ENCODE measurements at regions not wholly inside any gene's neighbourhood (a gene's known extent, or its start where the extent isn't known, plus 50 kb on each side); places are given as distances from the start of the nearest gene placed in this dataset.

DNA sequence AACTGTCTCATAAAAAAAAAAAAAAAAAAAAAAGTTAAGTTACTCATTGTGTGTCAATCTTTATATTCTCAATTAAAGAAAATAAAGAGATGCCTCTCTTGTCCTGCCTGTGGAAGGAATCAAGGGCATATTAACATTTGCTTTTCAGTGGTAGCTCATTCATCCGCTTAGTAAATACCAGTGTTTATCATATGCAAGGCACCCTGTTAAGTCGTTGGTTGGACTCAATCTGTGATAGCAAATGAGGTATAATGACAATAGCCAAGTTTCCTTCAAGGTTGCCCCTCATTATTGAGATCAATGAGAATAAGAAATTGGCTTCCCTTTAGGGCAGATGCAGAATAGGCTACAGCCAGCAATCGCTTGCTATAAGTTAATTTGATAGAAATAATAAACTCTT is 812.7 kb upstream of the COBL start:
- TF ChIP-seq CTCF (IDR thresholded peaks at IDR 0.05), result no peak
- no peak for TF ChIP-seq ZFX (IDR thresholded peaks at IDR 0.05; ENCODE audit: borderline replicate concordance)
- no peak overlapping the region for H3K27ac ChIP-seq

- no peak overlapping the region for H3K27ac ChIP-seq
- TF ChIP-seq ZFX (IDR thresholded peaks at IDR 0.05; ENCODE audit: borderline replicate concordance) (no peak), CTCF (IDR thresholded peaks at IDR 0.05) (no peak)
Measured at GRCh38 chr7:52120912-52121311, 804.3 kb upstream of the COBL start.

- no peak overlapping the region for H3K27ac ChIP-seq
- TF ChIP-seq CTCF (IDR thresholded peaks at IDR 0.05), result no peak
Measured at GRCh38 chr7:52119537-52119936, 802.9 kb upstream of the COBL start.

GRCh38 chr7:52114509-52114908 is 797.9 kb upstream of the COBL start:
- no peak overlapping the region for H3K27ac ChIP-seq
- TF ChIP-seq ZFX (IDR thresholded peaks at IDR 0.05; ENCODE audit: borderline replicate concordance) (no peak), CTCF (IDR thresholded peaks at IDR 0.05) (no peak)

- TF ChIP-seq ZFX (IDR thresholded peaks at IDR 0.05; ENCODE audit: borderline replicate concordance) (no peak), CTCF (IDR thresholded peaks at IDR 0.05) (no peak)
- H3K27ac ChIP-seq, result no peak overlapping the region
Measured at GRCh38 chr7:52114056-52114455, 797.4 kb upstream of the COBL start.

GRCh38 chr7:52107355-52107754 is 790.7 kb upstream of the COBL start:
- no peak for TF ChIP-seq CTCF (IDR thresholded peaks at IDR 0.05)
- TF ChIP-seq ZFX (IDR thresholded peaks at IDR 0.05; ENCODE audit: borderline replicate concordance), result no peak
- no peak overlapping the region for H3K27ac ChIP-seq

DNA sequence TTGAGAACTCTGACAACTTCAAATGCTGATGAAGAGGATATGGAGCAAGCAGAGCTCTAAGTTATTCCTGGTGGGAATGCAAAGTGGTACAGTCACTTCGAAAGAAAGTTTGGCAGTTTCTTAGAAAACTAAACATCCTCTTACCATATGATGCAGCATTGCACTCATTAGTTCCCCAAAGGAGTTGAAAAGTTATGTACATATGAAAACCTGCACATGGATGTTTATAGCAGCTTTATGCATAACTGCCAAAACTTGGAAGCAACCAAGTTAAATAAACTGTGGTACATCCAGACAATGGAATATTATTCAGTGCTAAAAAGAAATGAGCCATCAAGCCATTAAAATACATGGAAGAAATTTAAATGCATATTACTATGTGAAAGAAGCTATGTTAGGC is 779.3 kb upstream of the COBL start:
- no peak overlapping the region for H3K27ac ChIP-seq
- no peak for TF ChIP-seq CTCF (IDR thresholded peaks at IDR 0.05)
- no peak for TF ChIP-seq ZFX (IDR thresholded peaks at IDR 0.05; ENCODE audit: borderline replicate concordance)

Data from 22Rv1 (cell line).